WTC11 (cell line): ENCODE measurements at regions not wholly inside any gene's neighbourhood (a gene's known extent, or its start where the extent isn't known, plus 50 kb on each side); places are given as distances from the start of the nearest gene placed in this dataset.

Experiments used
- ATAC-seq: fragments of 200-7000 bp; cut with Tn5 transposase; 2 replicates; pipeline ENCODE4 v1.10.0; 2021; ENCODE audit warnings: mild to moderate bottlenecking, moderate library complexity
- CTCF ChIA-PET: fragments of 300-600 bp; sonication (Branson Sonifier 250); formaldehyde crosslinking; loops from one replicate; lab custom pipeline; 2021; ENCODE audit warnings: antibody characterized with exemption; lab: Charles Lee
- POLR2A ChIA-PET: fragments of 350-600 bp; sonication (Branson Sonifier 250); formaldehyde crosslinking; loops from one replicate; lab custom pipeline; 2021; ENCODE audit warnings: antibody characterized with exemption; lab: Charles Lee
- DNase-seq: peaks from one replicate; pipeline ENCODE4 v3.0.0; 2021; ENCODE audit warnings: low spot score
- H3K27ac Mint-ChIP-seq: 2 replicates; pipeline ENCODE4 v1.8.0; 2021; ENCODE audit warnings: mixed read lengths
- H3K27me3 Mint-ChIP-seq: 2 replicates; pipeline ENCODE4 v1.8.0; 2021; ENCODE audit warnings: low read depth, mild to moderate bottlenecking, moderate library complexity, mixed read lengths
- H3K36me3 Mint-ChIP-seq: 2 replicates; pipeline ENCODE4 v1.8.0; 2021; ENCODE audit warnings: mixed read lengths
- H3K4me1 Mint-ChIP-seq: 2 replicates; pipeline ENCODE4 v1.8.0; 2022; ENCODE audit warnings: mixed read lengths
- H3K4me3 Mint-ChIP-seq: 2 replicates; pipeline ENCODE4 v1.8.0; 2021; ENCODE audit warnings: mild to moderate bottlenecking, moderate library complexity, mixed read lengths
- H3K9me3 Mint-ChIP-seq: 2 replicates; pipeline ENCODE4 v1.8.0; 2021; ENCODE audit warnings: mixed read lengths
- ARID4B ChIP-seq: sonication (generic); formaldehyde crosslinking; IDR thresholded peaks from 2 replicates; pipeline ENCODE4 v1.8.0; 2023; ENCODE audit warnings: missing genetic modification reagents, mild to moderate bottlenecking, borderline replicate concordance
- ATF3 ChIP-seq: sonication (generic); formaldehyde crosslinking; conservative IDR thresholded peaks from 2 replicates; pipeline ENCODE4 v1.8.1; 2022; ENCODE audit warnings: mild to moderate bottlenecking, missing genetic modification reagents
- E2F1 ChIP-seq: sonication (generic); formaldehyde crosslinking; IDR thresholded peaks from 2 replicates; pipeline ENCODE4 v1.8.0; 2022; ENCODE audit warnings: mild to moderate bottlenecking, missing genetic modification reagents
- EMX1 ChIP-seq: fragments of 250-450 bp; sonication (Bioruptor Pico); IDR thresholded peaks from 2 replicates; pipeline ENCODE4 v1.8.0; 2021; ENCODE audit warnings: mild to moderate bottlenecking
- FOXP4 ChIP-seq: sonication (generic); formaldehyde crosslinking; IDR thresholded peaks from 2 replicates; pipeline ENCODE4 v1.8.0; 2022; ENCODE audit warnings: mild to moderate bottlenecking, missing genetic modification reagents
- KAT7 ChIP-seq: sonication (generic); formaldehyde crosslinking; IDR thresholded peaks from 2 replicates; pipeline ENCODE4 v1.8.1; 2023; ENCODE audit warnings: missing genetic modification reagents, mild to moderate bottlenecking, borderline replicate concordance
- NFE2L1 ChIP-seq: sonication (generic); formaldehyde crosslinking; IDR thresholded peaks from 2 replicates; pipeline ENCODE4 v1.8.1; 2023; ENCODE audit warnings: missing genetic modification reagents
- NR3C1 ChIP-seq: sonication (generic); formaldehyde crosslinking; conservative IDR thresholded peaks from 2 replicates; pipeline ENCODE4 v1.8.1; 2023; ENCODE audit warnings: low read depth, mild to moderate bottlenecking, missing genetic modification reagents
- PRDM15 ChIP-seq: sonication (generic); formaldehyde crosslinking; IDR thresholded peaks from 2 replicates; pipeline ENCODE4 v1.8.0; 2022; ENCODE audit warnings: missing genetic modification reagents
- PRRX2 ChIP-seq: fragments of 250-450 bp; sonication (Bioruptor Pico); IDR thresholded peaks from 2 replicates; pipeline ENCODE4 v1.8.0; 2021; ENCODE audit warnings: mild to moderate bottlenecking
- SMAD3 ChIP-seq: sonication (generic); formaldehyde crosslinking; IDR thresholded peaks from 2 replicates; pipeline ENCODE4 v1.8.0; 2022; ENCODE audit warnings: missing genetic modification reagents, mild to moderate bottlenecking, borderline replicate concordance
- SMAD4 ChIP-seq: sonication (generic); formaldehyde crosslinking; IDR thresholded peaks from 2 replicates; pipeline ENCODE4 v1.8.0; 2022; ENCODE audit warnings: mild to moderate bottlenecking, missing genetic modification reagents
- USF1 ChIP-seq: sonication (generic); formaldehyde crosslinking; IDR thresholded peaks from 2 replicates; pipeline ENCODE4 v1.8.0; 2022; ENCODE audit warnings: mild to moderate bottlenecking, missing genetic modification reagents
- ZNF138 ChIP-seq: sonication (generic); formaldehyde crosslinking; conservative IDR thresholded peaks from 2 replicates; pipeline ENCODE4 v1.8.1; 2022; ENCODE audit warnings: mild to moderate bottlenecking, moderate library complexity, missing genetic modification reagents

- TF ChIP-seq PRDM15 (CRISPR knock-in tag): no peak
Observed at GRCh38 chr12:91959220-91959619, 186.4 kb downstream of the BTG1 start (continued).

- ChIA-PET POLR2A (no interaction called here), CTCF (no interaction called here)
- Mint-ChIP-seq H3K27me3 (no peaks in the 10 kb centered on the region; the same call in 1 of the 2 replicates), H3K36me3 (no peaks in the 10 kb centered on the region), H3K4me1 (peaks cover 4% of the 10 kb centered on the region; the same call in 1 of the 2 replicates), H3K27ac (no peak overlapping the region), H3K4me3 (no peak overlapping the region), H3K9me3 (peaks cover 10% of the 10 kb centered on the region)
- DNase-seq: no peak
- no peak for TF ChIP-seq ARID4B (CRISPR knock-in tag)
- TF ChIP-seq NFE2L1: no peak
- TF ChIP-seq NR3C1 (CRISPR knock-in tag): no peak
- no peak for TF ChIP-seq E2F1 (CRISPR knock-in tag)
- no peak for TF ChIP-seq PRDM15 (CRISPR knock-in tag)
- no peak for TF ChIP-seq PRRX2 (CRISPR knock-in tag)
- no peak for TF ChIP-seq SMAD4
- no peak for TF ChIP-seq ATF3 (CRISPR knock-in tag)
- no peak for TF ChIP-seq SMAD3
- TF ChIP-seq USF1 (CRISPR knock-in tag): no peak
- no peak for TF ChIP-seq KAT7 (CRISPR knock-in tag)
- TF ChIP-seq ZNF138 (CRISPR knock-in tag): no peak
- no peak for TF ChIP-seq EMX1 (CRISPR knock-in tag)
- no peak for TF ChIP-seq FOXP4 (CRISPR knock-in tag)
- ATAC-seq: no peak
Observed at GRCh38 chr12:91958816-91959215, 186.8 kb downstream of the BTG1 start.
